ENCODE measurements at regions not wholly inside any gene's neighbourhood (a gene's known extent, or its start where the extent isn't known, plus 50 kb on each side); places are given as distances from the start of the nearest gene placed in this dataset.
"Not testable (repeated sequence)": the region's sequence is repeated elsewhere in the genome, so short reads cannot be mapped to it uniquely, and the experiment has no call there.

GRCh38 chrX:1093586-1094421, 118.6 kb downstream of the CRLF2 start:
- Histone ChIP-seq H3K27ac (no peak overlapping the region), H3K36me3 (no peaks in the 10 kb centered on the region), H3K4me3 (no peak overlapping the region), H3K4me1 (no peaks in the 10 kb centered on the region), H3K9me3 (peaks cover 3 to 42% (median 13%) of the 10 kb centered on the region in 8 donors), H3K27me3 (replicated peaks in 1 of 7) (peaks cover 0 to 2% (median 0%) of the 10 kb centered on the region in 7 donors)
- no peak for TF ChIP-seq CTCF (IDR thresholded peaks at IDR 0.05 in 8 of 11, conservative IDR thresholded peaks at IDR 0.05 in 3 of 11)
- no peak for TF ChIP-seq POLR2A (IDR thresholded peaks at IDR 0.05)
- 66 to 75% (median 71%) methylated on average over 24 to 26 of the region's 26 CpGs for WGBS, 5 donors
- intact Hi-C loops (cut with DNase I; ENCODE audit: low total_unique reads): no loop called here
- DNase-seq: peak; percentile 27

GRCh38 chrX:1093121-1093520, 119.3 kb downstream of the CRLF2 start:
- DNase-seq: peak; percentile 45
- Histone ChIP-seq H3K27ac (no peak overlapping the region), H3K4me1 (no peaks in the 10 kb centered on the region), H3K4me3 (no peak overlapping the region), H3K36me3 (no peaks in the 10 kb centered on the region), H3K27me3 (replicated peaks in 1 of 7) (no peaks in the 10 kb centered on the region), H3K9me3 (peaks cover 3 to 38% (median 13%) of the 10 kb centered on the region in 8 donors)
- TF ChIP-seq POLR2AphosphoS5 (IDR thresholded peaks at IDR 0.05) (no peak), POLR2A (IDR thresholded peaks at IDR 0.05) (no peak), CTCF (IDR thresholded peaks at IDR 0.05 in 8 of 11, conservative IDR thresholded peaks at IDR 0.05 in 3 of 11) (no peak)
- intact Hi-C loops (cut with DNase I; ENCODE audit: low total_unique reads): no loop called here
- 31 to 40% (median 35%) methylated on average over 14 of the region's 14 CpGs for WGBS, 5 donors

GRCh38 chrX:1086444-1087409, 125.7 kb downstream of the CRLF2 start:
- Histone ChIP-seq H3K4me1 (no peaks in the 10 kb centered on the region), H3K9me3 (peaks cover 0 to 48% (median 7%) of the 10 kb centered on the region in 8 donors), H3K36me3 (no peaks in the 10 kb centered on the region), H3K4me3 (no peak overlapping the region), H3K27ac (no peak overlapping the region), H3K27me3 (replicated peaks in 1 of 7) (peaks cover 0 to 4% (median 0%) of the 10 kb centered on the region in 7 donors)
- WGBS, 5 donors: 62 to 72% (median 70%) methylated on average over 9 of the region's 9 CpGs
- TF ChIP-seq CTCF (IDR thresholded peaks at IDR 0.05 in 8 of 11, conservative IDR thresholded peaks at IDR 0.05 in 3 of 11) (no peak), POLR2AphosphoS5 (IDR thresholded peaks at IDR 0.05) (no peak), POLR2A (IDR thresholded peaks at IDR 0.05) (no peak)
- DNase-seq: no peak
- intact Hi-C loops (cut with DNase I; ENCODE audit: low total_unique reads): no loop called here

- H3K27ac ChIP-seq; H3K27me3 ChIP-seq (replicated peaks in 1 of 7); H3K36me3 ChIP-seq; intact Hi-C loops (cut with DNase I; ENCODE audit: low total_unique reads); H3K4me3 ChIP-seq; H3K4me1 ChIP-seq: not testable (repeated sequence)
- DNase-seq: peak; percentile 1
- H3K9me3 ChIP-seq: peaks cover 0 to 48% (median 7%) of the 10 kb centered on the region in 8 donors
- WGBS, 5 donors: 71 to 88% (median 81%) methylated on average over 2 of the region's 2 CpGs
Observed at GRCh38 chrX:1085871-1086270, 126.6 kb downstream of the CRLF2 start.
